T follicular helper cell (primary cell): ENCODE measurements at regions not wholly inside any gene's neighbourhood (a gene's known extent, or its start where the extent isn't known, plus 50 kb on each side); places are given as distances from the start of the nearest gene placed in this dataset.
"Not testable (repeated sequence)": the region's sequence is repeated elsewhere in the genome, so short reads cannot be mapped to it uniquely, and the experiment has no call there.

Source experiments
- DNase-seq: peaks from one replicate; pipeline ENCODE4 v3.0.0-alpha.2; 2020; ENCODE audit warnings: low read depth

- DNase-seq, result no peak
Measured at GRCh38 chr14:53743371-53743770, 213.3 kb downstream of the BMP4 start.

- no peak for DNase-seq
Measured at GRCh38 chr14:53742233-53742620, 214.4 kb downstream of the BMP4 start.

GRCh38 chr14:53741479-53742232, 215.0 kb downstream of the BMP4 start:
- no peak for DNase-seq

- no peak for DNase-seq
Measured at GRCh38 chr14:53740570-53740969, 216.1 kb downstream of the BMP4 start.

- no peak for DNase-seq
Measured at GRCh38 chr14:53735916-53736315, 220.7 kb downstream of the BMP4 start.

- DNase-seq, result no peak
Measured at GRCh38 chr14:53723221-53723620, 233.4 kb downstream of the BMP4 start.

- DNase-seq, result no peak
Measured at GRCh38 chr14:53719536-53719935, 237.1 kb downstream of the BMP4 start.

GRCh38 chr14:53716578-53716977, 240.0 kb downstream of the BMP4 start:
- DNase-seq, result no peak

- no peak for DNase-seq
Measured at GRCh38 chr14:53715193-53715721, 241.4 kb downstream of the BMP4 start.

- no peak for DNase-seq
Measured at GRCh38 chr14:53714495-53715192, 242.0 kb downstream of the BMP4 start.

GRCh38 chr14:53712901-53713300, 243.7 kb downstream of the BMP4 start:
- DNase-seq, result not testable (repeated sequence)

GRCh38 chr14:53711205-53711604, 245.4 kb downstream of the BMP4 start:
- no peak for DNase-seq

GRCh38 chr14:53710615-53711014, 246.0 kb downstream of the BMP4 start:
- no peak for DNase-seq

GRCh38 chr14:53709381-53709780, 247.2 kb downstream of the BMP4 start:
- DNase-seq, result no peak

- DNase-seq, result no peak
Measured at GRCh38 chr14:53703457-53703856, 253.2 kb downstream of the BMP4 start.

- DNase-seq, result no peak
Measured at GRCh38 chr14:53701108-53701875, 255.3 kb downstream of the BMP4 start.

- DNase-seq, result no peak
Measured at GRCh38 chr14:53696217-53696965, 260.2 kb downstream of the BMP4 start.

- no peak for DNase-seq
Measured at GRCh38 chr14:53695692-53696214, 260.9 kb downstream of the BMP4 start.

GRCh38 chr14:53692885-53693284, 263.7 kb downstream of the BMP4 start:
- DNase-seq, result no peak

- DNase-seq, result no peak
Measured at GRCh38 chr14:53692451-53692850, 264.2 kb downstream of the BMP4 start.

GRCh38 chr14:53683229-53683628, 273.4 kb downstream of the BMP4 start:
- DNase-seq, result no peak

- DNase-seq, result no peak
Measured at GRCh38 chr14:53672526-53672925, 284.1 kb downstream of the BMP4 start.
